ENCODE measurements at regions not wholly inside any gene's neighbourhood (a gene's known extent, or its start where the extent isn't known, plus 50 kb on each side); places are given as distances from the start of the nearest gene placed in this dataset.

DNA sequence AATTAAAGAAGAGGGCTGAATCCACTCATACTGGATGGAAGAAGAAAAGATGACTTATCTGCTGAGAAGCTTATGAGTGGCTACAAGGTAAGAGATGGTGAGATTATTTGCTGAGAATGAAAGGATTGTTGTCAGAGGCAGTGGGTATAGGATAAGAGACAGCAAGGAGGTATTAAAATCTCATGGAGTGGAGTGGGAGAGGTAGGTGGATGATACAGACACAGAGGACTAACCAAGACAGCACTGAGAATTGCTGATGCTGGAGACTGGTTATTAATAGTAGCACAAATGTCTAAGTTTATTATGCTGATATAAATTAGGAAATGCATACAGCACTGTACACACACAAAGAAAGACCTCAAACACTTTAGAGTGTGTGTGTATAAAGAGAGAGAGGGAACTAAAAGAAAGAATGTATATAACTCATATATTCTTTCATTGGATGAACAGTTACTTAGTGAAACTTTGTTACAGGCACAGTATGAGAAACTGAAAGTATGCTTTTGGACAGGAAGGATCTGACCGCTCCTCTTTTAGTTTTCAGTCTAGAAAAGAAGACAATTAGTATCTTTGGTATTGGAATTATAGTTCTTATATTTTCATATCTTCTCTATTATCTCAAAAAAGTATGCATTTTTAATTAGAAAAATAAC lies 543.1 kb downstream of the LRFN5 start:
- TF ChIP-seq PLRG1 (conservative IDR thresholded peaks at IDR 0.05) (peak; percentile 67; the same call in 1 of the 2 replicates), ZNF609 (CRISPR knock-in tag; IDR thresholded peaks at IDR 0.05; ENCODE audit: borderline replicate concordance) (no peak), ARID2 (CRISPR knock-in tag; IDR thresholded peaks at IDR 0.05; ENCODE audit: borderline replicate concordance) (no peak), ZNF850 (CRISPR knock-in tag; conservative IDR thresholded peaks at IDR 0.05) (no peak), SNRNP70 (IDR thresholded peaks at IDR 0.05; ENCODE audit: low read depth, low read length) (no peak), ZSCAN22 (CRISPR knock-in tag; IDR thresholded peaks at IDR 0.05) (no peak), ZNF24 (IDR thresholded peaks at IDR 0.05) (no peak), ZNF282 (IDR thresholded peaks at IDR 0.05; ENCODE audit: partially characterized antibody) (peak; percentile 86), CBX2 (IDR thresholded peaks at IDR 0.05; ENCODE audit: low read depth, low read length) (no peak), CBX2 (CRISPR knock-in tag; IDR thresholded peaks at IDR 0.05; ENCODE audit: low read depth) (no peak), ZNF333 (CRISPR knock-in tag; IDR thresholded peaks at IDR 0.05; ENCODE audit: borderline replicate concordance) (no peak), ZNF234 (CRISPR knock-in tag; conservative IDR thresholded peaks at IDR 0.05) (no peak), ZNF235 (CRISPR knock-in tag; IDR thresholded peaks at IDR 0.05; ENCODE audit: borderline replicate concordance) (no peak), HNF1B (CRISPR knock-in tag; IDR thresholded peaks at IDR 0.05) (no peak), ZNF343 (CRISPR knock-in tag; IDR thresholded peaks at IDR 0.05) (no peak), JUND (CRISPR knock-in tag; IDR thresholded peaks at IDR 0.05) (no peak), FOXO1 (CRISPR knock-in tag; IDR thresholded peaks at IDR 0.05) (no peak)
- TF ChIP-seq, protein P1, sequence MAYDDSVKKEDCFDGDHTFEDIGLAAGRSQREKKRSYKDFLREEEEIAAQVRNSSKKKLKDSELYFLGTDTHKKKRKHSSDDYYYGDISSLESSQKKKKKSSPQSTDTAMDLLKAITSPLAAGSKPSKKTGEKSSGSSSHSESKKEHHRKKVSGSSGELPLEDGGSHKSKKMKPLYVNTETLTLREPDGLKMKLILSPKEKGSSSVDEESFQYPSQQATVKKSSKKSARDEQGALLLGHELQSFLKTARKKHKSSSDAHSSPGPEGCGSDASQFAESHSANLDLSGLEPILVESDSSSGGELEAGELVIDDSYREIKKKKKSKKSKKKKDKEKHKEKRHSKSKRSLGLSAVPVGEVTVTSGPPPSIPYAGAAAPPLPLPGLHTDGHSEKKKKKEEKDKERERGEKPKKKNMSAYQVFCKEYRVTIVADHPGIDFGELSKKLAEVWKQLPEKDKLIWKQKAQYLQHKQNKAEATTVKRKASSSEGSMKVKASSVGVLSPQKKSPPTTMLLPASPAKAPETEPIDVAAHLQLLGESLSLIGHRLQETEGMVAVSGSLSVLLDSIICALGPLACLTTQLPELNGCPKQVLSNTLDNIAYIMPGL (CRISPR knock-in tag; IDR thresholded peaks at IDR 0.05; ENCODE audit: borderline replicate concordance in 1 of 2, low read depth in 1 of 2) = no peak
- no peaks in the 10 kb centered on the region for H3K36me3 ChIP-seq (replicated peaks in 1 of 2; ENCODE audit: control insufficient read depth in 1 of 2, insufficient read depth in 2 of 2, low read length in 2 of 2)
- in situ Hi-C loops (cut with HindIII; ENCODE audit: extremely low pct_ligation_motif_present, low pct_unique_long_range_greater_than_20kb) (no loop called here), intact Hi-C loops (cut with micrococcal nuclease; ENCODE audit: unreplicated experiment) (no loop called here)
- no peak overlapping the region for H3K4me3 ChIP-seq (replicated peaks in 1 of 3; ENCODE audit: insufficient read depth in 1 of 3, low read depth in 2 of 3, low read length in 3 of 3)
- DNase-seq (ENCODE audit: low spot score) (no peak), FAIRE-seq (no peak), ATAC-seq (no peak)
- ChIA-PET POLR2A (no interaction called here), CTCF (ENCODE audit: low intra/inter-chr PET ratio, low total read pairs) (no interaction called here)
- H3K9me3 ChIP-seq (ENCODE audit: low read length) = peaks cover 64% of the 10 kb centered on the region
- no peak overlapping the region for H3K27ac ChIP-seq (ENCODE audit: extremely low read length, insufficient read depth, low read length)
- no peaks in the 10 kb centered on the region for H3K4me1 ChIP-seq (ENCODE audit: insufficient read depth, low read length)
- H3K27me3 ChIP-seq (ENCODE audit: control insufficient read depth in 1 of 2, insufficient read depth in 2 of 2, low read length in 2 of 2) = no peaks in the 10 kb centered on the region
- H3K9ac ChIP-seq (ENCODE audit: insufficient read depth, low read depth, low read length) = no peak overlapping the region
- no peak overlapping the region for H2AFZ ChIP-seq (ENCODE audit: low read length)
- 12% methylated on average over 1 of the region's 1 CpG for WGBS (ENCODE audit: low lambda C conversion rate)
- H3K79me2 ChIP-seq (ENCODE audit: insufficient read depth, low read length) = no peaks in the 10 kb centered on the region
- no TSS peak for BruUV-seq (replicated peaks)
- no peaks in the 10 kb centered on the region for H4K20me1 ChIP-seq (ENCODE audit: insufficient read depth, low read length)
- no peak overlapping the region for H3K4me2 ChIP-seq (ENCODE audit: low read depth, low read length)
